HG03558 (cell line): ENCODE measurements at regions not wholly inside any gene's neighbourhood (a gene's known extent, or its start where the extent isn't known, plus 50 kb on each side); places are given as distances from the start of the nearest gene placed in this dataset.
"Not testable (repeated sequence)": the region's sequence is repeated elsewhere in the genome, so short reads cannot be mapped to it uniquely, and the experiment has no call there.

Experiments used
- ATAC-seq: cut with Tn5 transposase; IDR thresholded peaks from one replicate; pipeline ENCODE4 v1.9.1; 2021; ENCODE audit warnings: moderate number of reproducible peaks; ENCODE audit not compliant: unreplicated experiment; ENCODE audit errors: extremely low read depth

- no peak for ATAC-seq
Measured at GRCh38 chr12:88703790-88704189, 123.5 kb upstream of the KITLG start.

GRCh38 chr12:88698471-88698870, 118.2 kb upstream of the KITLG start:
- ATAC-seq: no peak

- ATAC-seq: no peak
Measured at GRCh38 chr12:88693837-88694445, 113.7 kb upstream of the KITLG start.

GRCh38 chr12:88691811-88692210, 111.5 kb upstream of the KITLG start:
- no peak for ATAC-seq

- no peak for ATAC-seq
Measured at GRCh38 chr12:88684610-88685009, 104.3 kb upstream of the KITLG start.

- no peak for ATAC-seq
Measured at GRCh38 chr12:88684170-88684569, 103.9 kb upstream of the KITLG start.

- no peak for ATAC-seq
Measured at GRCh38 chr12:88683628-88684027, 103.4 kb upstream of the KITLG start.

- ATAC-seq: no peak
Measured at GRCh38 chr12:88681271-88681670, 101.0 kb upstream of the KITLG start.

- no peak for ATAC-seq
Measured at GRCh38 chr12:88677464-88677863, 97.2 kb upstream of the KITLG start.

GRCh38 chr12:88667615-88668014, 87.3 kb upstream of the KITLG start:
- ATAC-seq: not testable (repeated sequence)

GRCh38 chr12:88665071-88665470, 84.8 kb upstream of the KITLG start:
- no peak for ATAC-seq

- ATAC-seq: no peak
Measured at GRCh38 chr12:88662961-88663360, 82.7 kb upstream of the KITLG start.

- ATAC-seq: no peak
Measured at GRCh38 chr12:88662093-88662492, 81.8 kb upstream of the KITLG start.

- ATAC-seq: no peak
Measured at GRCh38 chr12:88658009-88658408, 77.7 kb upstream of the KITLG start.

GRCh38 chr12:88650715-88651114, 70.4 kb upstream of the KITLG start:
- ATAC-seq: no peak

GRCh38 chr12:88648625-88649024, 68.4 kb upstream of the KITLG start:
- ATAC-seq: no peak

- no peak for ATAC-seq
Measured at GRCh38 chr12:88646824-88647223, 66.6 kb upstream of the KITLG start.

- ATAC-seq: no peak
Measured at GRCh38 chr12:88645816-88646215, 65.5 kb upstream of the KITLG start.

- ATAC-seq: no peak
Measured at GRCh38 chr12:88644946-88645702, 64.9 kb upstream of the KITLG start.

GRCh38 chr12:88643685-88644084, 63.4 kb upstream of the KITLG start:
- ATAC-seq: no peak

- ATAC-seq: no peak
Measured at GRCh38 chr12:88642675-88643431, 62.6 kb upstream of the KITLG start.
